ENCODE measurements at regions not wholly inside any gene's neighbourhood (a gene's known extent, or its start where the extent isn't known, plus 50 kb on each side); places are given as distances from the start of the nearest gene placed in this dataset.

DNA sequence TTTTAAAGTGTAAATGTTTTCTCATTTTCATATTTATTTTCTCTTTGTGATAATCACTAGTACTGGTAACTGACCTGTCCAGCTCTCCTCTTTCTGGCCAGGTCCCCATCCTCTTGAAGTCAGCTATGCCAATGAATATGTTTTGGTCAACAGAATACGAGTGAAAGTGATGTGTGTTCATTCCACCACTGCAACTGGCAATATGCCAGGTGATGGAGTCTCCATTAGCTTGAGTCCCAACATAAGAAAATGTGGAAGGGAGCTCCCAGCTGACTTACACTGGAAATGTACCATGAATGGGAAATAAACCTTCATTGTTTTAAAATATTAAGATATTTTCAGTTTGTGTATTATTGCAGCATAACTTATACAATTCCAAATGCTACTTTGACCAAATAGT is 75.8 kb downstream of the CCDC34 start:
- DNase-seq, result no peak

DNA sequence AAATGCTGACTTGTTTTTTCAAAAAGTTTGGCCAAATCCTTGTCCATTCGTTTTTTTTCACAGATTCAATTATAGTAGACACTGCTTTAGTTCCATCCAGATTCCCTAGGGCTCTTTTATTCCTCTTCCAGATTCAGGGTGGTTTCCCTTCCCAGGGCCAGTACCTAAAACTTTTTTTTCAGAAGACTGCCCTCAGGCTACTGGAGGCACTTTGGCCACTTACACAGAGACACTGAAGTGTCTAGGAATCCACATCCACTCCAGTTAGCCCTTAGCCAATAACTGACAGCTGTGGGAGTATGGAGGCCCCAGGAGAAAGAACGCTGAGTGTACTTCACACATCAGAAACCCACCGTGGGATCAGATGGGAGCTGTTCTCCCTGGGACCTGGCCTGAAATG is 77.3 kb downstream of the CCDC34 start:
- no peak for DNase-seq

DNA sequence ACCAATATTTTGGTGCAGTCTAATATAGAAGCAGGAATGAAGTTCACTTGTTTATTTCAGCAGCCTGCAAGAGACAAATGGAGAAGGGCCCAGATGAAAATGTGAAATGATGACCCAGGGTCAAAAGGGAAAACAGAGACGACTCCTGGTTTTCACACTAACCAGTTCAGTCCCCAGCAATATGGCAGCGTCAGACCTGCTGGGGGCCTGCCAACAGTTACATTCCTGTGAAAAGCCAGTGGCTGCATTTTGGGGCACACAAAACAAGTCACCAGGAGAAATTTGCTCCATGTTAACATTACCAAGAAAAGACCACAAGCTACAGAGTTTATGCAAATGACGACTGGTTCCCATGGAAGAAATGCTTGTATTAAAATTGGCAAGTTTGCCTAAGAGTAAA is 80.2 kb downstream of the CCDC34 start:
- DNase-seq, result no peak

DNA sequence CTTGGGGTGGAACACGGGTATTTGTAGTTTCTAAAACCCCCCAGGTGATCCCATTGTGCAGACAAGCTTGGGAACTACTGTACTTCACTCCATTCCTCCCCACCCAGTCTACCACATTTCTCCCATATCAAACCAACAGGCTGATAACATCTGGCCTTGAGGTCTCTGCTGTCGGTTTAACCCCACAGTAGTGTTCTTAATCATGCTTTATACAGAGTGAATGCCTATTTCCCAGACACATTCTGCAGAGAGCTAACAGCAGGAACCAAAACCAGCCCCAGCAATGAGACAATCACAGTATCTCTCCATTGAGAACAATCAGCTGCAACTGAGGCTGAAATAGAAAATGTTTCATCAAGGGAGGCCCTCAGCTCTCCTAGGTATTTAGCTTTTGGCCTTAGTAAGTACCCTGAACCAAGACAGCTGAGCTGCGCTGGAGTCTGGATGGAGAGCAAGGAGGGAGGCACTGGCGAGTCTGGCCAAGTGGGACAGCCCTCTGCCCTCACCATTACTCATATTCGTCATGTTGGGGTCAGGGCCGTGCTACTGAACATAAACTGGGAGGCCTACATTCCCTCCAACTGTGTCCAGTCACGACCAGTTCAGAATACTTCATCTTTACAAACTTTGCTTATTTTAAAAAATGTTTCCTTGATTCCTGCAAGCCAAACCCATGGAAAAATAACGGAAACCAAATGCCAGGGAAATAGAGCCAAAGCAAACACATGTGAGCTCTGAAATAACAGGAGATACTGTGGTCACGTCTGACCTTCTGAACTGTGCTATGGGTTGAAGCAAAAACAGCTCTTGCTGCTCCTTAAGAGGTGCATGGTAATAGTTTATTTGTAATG is 81.0 kb downstream of the CCDC34 start:
- no peak for DNase-seq

DNA sequence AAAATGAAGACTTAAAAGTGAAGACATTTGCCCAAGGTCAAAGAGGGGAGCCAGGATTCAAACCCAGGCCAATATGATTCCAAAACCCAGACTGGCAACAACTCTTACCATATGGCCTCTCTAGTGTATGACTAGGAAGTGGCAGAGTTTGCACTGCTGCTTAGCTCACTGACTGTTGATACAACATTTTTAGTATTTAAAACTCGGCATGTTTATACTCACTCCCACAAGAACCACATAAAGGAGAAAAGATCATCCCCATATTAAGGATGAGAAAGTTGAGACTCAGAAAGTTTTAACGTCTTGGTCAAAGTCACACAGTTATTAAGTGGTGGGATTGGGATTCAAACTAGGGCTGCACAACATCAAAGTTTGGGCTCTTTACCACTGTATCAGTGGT is 81.7 kb downstream of the CCDC34 start:
- no peak for DNase-seq

DNA sequence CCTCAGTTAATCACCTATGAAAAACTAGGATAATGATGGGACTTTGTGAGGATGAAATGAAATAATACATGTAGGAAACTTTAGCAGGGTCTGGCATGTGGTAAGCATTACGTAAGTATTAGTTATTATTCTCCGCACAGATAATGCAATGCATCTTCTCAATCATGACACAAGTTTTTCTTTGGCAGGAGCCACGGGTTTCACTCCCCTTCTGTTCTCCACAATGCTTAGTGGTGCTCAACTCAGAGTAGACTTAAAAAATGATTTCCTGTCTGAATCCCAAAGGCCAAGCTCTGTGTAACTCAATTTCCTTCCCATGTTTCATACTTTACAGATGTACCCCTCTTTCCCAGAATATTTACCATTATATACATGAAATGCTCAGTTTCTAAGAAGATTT is 82.9 kb downstream of the CCDC34 start:
- no peak for DNase-seq

DNA sequence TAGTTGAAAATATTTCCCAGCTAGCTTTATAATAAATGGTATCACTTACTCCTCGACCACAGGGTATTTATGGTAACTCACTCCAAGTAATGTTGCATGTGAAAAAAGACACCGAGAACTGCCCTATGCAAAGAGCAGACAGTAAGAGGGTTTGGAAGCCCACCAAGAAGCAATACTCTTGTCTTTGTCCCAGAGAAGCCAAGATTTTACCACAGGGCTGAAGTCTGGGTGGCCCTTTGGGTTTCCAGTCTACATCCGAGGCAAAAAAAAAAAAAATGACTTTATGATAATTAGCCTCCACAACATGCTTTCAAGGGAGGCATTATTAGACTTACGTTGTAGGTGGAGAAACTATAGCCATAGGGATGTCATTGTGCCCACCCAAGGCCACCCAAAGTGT is 83.6 kb downstream of the CCDC34 start:
- DNase-seq, result no peak

DNA sequence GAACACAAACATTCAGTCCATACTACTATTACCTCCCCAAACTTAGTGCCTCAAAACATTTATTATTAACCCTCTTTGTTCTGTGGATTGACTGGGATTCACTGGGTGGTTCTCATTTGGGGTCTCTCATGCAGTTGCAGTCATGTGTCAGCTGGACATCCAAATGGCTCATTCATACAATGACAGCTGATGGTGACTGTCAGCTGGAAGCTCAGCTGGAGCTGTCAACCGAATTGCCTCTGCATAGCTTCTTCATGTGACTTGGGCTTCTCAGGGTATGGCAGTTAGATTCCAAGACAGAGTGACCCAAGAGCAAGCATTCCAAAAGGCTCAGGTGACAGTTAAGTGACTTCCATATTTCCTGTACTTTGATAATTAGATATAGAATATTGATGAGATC is 85.2 kb downstream of the CCDC34 start:
- DNase-seq, result no peak

DNA sequence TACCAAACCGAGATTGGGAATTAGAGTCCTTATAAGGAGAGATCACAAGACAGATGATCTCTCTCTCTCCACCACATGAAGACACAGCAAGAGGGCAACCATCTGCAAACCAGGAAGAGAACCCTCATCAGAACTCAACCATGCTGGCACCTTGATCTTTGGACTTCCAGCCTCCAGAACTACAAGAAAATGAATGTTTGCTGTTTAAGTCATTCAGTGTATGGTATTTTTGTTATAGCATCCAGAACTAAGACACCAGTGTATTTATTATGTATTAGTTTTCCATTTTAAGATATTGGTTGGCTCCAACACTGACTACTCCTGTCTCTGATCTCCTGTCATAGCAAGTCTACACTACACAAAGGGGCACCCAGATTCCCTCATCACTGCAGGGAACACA is 86.9 kb downstream of the CCDC34 start:
- no peak for DNase-seq

DNA sequence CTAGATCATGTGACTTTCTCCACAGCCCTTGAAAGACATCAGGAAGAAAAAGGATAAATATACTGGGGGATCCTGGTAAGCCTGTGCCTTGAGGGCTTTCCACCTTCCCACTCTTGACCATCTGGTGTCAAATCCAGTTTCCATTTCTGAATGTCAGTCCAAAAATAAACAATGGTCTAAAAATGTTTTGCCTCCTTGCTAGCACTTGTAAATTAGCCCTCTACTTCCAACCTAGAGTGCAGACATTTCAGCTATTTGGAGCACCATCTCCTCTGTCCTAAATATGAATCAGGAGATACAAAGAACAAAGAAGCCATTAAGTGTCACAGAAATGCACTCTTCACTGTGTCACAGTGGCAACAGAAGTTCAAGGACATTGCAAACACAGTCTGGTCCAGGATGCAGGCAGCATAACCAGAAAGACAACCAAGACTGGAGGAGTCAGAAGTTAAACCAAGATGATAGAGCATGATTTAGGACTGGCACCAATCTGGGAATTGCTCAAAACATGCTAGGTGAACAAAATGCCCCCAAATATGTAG is 88.1 kb downstream of the CCDC34 start:
- DNase-seq, result no peak

DNA sequence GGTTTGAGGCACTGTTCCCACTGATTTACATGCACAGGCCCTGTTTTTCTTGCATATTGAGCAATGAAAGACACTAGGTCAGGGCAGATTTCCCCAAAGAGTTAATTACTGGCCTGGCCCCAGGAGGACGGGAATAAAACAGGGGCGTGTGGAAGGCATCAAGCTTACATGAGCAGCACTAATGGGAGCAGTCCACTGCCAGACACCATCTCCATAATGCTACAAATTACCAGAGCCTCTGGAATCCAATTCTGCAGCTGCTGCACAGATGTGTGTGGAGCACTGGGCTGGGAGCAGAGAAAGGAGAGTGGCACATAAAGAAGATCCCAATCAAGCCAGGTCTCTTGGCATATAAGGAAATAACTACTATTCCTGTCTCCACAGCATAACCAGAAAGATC is 96.9 kb downstream of the CCDC34 start:
- no peak for DNase-seq

DNA sequence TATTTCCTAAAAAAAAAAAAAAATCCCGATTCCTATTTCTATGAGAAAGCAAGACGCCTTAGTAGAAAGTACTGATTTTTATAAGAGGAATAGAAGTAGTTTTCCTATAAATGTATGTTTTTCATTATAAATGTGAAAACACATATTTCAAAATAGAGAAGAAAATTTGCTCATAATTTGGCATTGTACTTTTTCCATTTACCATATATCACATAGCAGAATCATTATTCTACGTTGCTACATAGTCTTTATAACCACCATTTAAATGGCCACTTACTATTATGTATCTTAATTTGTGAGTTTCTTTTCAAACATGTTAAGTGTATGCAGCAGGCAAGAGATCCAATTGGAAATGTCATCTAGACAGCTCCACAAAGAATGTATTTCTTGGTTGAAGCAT is 99.0 kb downstream of the CCDC34 start:
- DNase-seq, result no peak

DNA sequence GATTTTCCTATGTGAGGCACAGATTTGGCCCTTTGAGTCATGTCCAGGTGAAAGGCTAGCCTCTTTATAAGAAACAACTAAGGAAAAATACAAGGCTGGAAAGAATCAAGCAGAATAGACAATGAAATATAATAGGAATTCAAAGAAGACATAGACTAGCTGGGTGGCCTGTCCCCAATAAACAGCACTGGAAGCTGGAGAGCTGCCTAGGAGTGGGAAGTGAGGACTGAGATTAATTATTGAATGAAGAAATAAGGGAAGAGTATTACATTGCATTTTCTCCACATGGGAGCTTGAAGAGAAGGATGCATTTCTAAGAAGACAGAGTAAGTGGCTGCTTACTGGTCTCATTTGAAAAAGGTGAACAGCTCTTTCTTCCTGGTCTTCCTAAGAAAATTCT is 100.0 kb downstream of the CCDC34 start:
- DNase-seq, result no peak

DNA sequence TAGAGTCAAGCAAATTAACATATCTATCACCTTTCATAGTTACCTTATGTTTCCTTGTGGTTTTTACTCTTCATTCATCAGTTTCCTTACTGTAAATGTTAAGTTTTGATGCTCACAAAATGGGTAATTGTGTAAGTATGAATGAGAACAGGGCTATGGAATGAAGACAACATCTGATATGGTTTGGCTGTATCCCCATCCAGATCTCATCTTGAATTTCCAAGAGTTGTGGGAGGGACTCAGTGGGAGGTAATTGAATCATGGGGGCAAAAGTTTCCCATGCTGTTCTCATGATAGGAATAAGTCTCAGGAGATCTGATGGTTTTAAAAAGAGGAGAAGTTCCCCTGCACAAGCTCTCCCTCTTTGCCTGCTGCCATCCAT is 107.6 kb downstream of the CCDC34 start:
- DNase-seq, result no peak

DNA sequence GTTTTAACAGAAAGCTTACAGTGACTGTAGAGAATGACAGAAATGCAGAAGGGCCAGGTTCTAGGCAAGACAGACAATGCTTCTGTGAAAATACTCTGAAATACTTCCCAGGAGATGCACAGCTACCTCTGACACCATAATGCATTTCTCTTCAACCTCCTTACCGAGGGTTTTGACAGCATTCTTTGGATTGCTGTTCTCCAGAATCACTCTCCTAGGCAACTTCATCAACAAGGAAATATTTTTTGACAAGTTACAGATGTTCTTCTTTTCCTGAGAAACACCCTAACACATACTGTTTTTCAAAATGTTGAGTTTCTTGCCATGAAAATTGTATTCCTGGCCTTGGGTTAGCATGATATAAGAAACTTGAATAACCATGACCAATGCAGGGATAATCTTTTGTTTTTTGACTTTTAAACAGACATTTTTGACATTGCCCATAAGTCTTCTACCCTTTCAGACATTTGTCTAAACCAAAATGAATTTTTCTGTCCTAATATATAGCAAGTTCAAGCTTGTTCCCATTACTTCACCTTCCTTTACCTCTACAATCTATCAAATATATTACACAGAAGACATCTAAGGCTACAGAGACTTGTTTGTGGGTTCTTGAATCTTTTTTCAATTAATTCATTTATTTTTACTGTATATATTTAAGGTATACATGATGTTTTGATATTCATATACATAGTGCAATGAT is 108.1 kb downstream of the CCDC34 start:
- no peak for DNase-seq

DNA sequence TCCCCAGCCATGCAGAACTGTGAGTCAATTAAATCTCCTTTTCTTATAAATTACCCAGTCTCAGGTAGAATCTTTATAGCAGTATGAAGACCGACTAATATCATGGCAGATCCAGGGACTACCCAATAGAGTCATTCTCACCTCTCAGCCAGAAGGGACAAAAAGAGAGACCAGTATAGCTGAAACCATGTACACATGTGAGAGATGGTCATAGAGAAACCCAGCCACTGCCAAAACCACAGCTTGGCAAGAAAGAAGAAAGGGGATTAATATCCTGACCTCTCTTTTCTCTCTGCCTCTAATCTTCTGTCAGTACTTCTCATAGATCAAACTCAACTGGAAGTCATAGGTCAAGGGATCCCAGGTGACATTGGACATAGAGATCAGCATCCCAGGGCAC is 109.8 kb downstream of the CCDC34 start:
- DNase-seq, result no peak

DNA sequence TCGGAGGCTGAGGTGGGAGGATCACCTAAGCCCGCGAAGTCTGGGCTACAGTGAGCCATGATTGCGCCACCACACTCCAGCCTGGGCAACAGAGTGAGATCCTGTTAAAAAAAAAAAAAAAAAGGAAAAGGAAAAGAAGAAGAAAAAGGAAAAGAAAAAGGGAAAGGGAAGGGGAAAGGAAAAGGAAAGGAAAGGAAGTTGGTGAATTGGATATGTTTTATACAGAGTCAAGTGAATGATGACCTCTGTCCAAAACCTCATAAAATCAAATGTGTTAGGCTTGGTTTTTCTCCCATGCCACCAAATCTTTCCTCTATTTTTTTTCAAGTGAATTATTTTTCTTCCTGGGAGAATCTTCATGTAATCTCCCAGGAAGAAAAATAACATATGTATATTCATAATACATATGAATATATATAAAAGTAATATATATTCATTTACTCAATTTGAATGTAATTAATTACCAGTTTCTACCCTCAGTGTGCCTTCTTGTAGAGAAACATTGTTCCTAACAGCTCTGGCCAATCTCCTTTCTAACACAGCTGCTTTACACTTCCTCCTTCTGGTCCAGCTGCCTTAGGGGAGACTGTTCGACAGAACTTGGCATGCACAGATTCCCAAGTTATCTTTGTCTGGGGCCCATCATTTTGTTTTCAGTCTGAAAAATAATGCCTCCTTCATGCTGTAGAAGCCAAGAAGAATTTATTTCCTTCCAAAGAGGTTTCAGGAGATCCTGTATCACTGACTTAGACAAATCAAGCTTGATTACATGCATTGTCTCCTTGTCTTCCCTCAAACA is 111.9 kb downstream of the CCDC34 start:
- no peak for DNase-seq

DNA sequence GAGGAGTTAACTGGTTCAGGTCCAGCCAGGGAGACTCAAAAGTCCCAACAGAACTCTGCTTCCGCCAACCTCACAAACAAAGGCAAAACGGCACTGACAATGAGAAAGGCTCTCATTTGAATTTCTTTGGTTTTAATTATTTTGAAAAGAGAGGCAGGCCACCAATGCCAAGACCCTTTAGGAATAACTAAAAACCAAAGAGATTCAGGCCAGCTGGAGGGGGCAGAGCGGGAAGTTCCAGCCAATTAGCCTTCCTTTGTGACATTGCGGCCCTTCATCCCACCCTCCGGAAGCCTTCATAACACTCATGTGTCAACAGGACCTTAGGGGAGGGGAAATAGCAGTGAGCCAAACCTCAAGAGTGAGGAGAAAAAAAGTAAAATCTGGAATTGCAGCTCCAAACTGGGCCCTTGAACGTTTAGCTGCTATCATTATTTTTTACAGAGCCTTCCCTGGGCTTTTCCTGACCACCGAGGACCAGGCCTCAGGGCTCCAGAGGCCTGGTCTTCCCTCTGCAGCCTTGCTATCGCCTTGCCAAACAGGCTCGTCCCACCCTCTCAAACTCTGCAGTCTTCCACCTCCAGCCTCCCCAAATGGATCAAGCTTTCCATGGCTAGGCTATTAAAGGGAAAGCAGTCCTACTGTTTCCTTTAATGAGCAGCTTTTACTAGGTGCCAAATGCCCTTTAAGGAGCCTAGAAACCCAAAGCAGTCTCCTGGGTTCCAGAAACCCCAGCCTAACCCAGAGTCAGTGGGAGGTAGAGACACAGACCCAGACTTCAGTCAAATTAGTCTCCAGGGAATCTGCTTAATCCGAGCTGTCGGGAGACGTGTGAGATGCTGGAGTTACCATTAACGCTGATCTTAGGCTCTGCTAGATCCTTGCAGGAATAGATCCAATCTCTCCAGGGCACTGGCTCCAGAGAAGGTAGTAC is 114.2 kb downstream of the CCDC34 start:
- no peak for DNase-seq

DNA sequence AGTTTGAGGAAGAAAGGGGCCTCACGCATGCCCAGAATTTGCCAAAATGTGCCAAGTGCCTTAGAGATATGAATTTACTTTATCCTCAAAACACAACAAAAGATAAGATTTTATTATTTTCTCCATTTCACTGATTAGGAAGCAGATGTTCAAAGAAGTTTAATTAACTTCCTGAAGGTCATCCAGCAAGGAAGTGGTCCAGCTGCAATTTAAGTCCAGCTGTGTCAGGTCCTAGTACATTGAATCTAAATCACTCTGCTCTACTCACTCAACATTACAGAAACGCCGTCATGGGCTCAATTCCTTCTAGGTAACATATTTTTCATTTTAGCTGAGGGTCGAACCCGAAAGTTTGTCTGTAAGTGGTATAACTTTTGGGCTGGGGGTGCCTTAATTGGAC is 115.4 kb downstream of the CCDC34 start:
- no peak for DNase-seq

DNA sequence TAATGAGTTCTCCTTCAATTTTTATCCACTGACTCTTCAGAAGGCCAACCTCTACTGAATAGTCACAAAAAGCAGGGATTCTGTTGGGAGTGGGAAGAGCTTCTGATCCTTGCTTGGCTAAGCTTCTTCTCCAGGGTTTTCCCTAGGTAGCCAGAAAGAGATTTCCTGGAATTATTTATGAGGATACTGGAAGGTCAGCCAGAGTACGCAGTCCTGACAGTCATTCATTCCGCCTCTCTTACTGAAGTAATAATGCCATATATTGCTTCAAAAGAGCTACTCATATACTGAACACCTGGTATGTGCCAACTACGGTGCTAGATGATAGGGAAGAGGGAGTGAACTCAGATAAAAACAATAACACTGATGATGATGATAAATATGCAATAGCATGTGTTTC is 116.1 kb downstream of the CCDC34 start:
- no peak for DNase-seq

DNA sequence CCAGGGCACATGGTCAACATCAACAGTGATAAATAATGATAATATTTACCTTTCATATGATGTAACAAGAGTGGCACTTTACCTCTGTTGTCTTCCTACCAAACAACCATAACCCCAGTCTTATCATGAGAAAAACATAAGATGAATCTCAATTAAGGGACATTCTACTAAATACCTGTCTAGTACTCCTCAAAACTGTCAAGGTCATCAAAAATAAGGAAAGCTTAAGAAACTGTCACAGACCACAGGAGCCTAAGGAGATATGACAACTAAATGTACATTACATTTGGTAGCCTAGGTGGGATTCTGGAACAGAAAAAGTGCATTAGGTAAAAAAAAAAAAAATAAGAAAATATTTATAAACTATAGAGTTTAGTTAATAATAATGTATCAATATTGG is 118.1 kb downstream of the CCDC34 start:
- no peak for DNase-seq

DNA sequence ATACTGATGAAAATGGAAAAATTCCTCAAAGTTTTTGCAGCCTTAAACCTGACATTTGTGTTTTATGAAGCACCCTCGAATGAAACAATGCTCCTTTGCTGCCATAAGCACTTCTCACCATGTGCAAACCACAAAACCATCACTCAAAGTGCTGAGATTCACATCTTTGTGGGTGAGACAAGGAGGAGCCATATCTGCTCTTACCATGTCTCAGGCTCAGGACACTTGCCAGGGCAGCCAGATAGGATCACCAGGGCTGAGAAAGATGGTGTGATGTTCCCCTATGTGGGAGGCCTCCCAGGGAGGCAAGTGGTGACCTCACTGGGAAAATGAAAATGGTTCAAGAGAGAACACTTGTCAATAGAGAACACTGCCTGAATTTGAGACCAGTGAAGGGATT is 120.4 kb downstream of the CCDC34 start:
- DNase-seq, result no peak

Measured in activated naive CD4-positive, alpha-beta T cell treated with Interleukin-2 at 50 U/mL for 16 hours (primary cell).